Endodermal cell (in vitro differentiated cells): ENCODE measurements at regions not wholly inside any gene's neighbourhood (a gene's known extent, or its start where the extent isn't known, plus 50 kb on each side); places are given as distances from the start of the nearest gene placed in this dataset.

Experiments used
- DNase-seq: peaks from one replicate; pipeline ENCODE4 v3.0.0-alpha.2; 2017
- H3K27ac ChIP-seq: 2 replicates; pipeline ENCODE4 v1.5.1; 2013; ENCODE audit warnings: mild to moderate bottlenecking, low read depth, low read length, moderate library complexity
- H3K27me3 ChIP-seq: 2 replicates; pipeline ENCODE4 v1.6.1; 2013; ENCODE audit warnings: mild to moderate bottlenecking, low read length, moderate library complexity; ENCODE audit not compliant: insufficient read depth, control insufficient read depth, poor library complexity, severe bottlenecking
- H3K36me3 ChIP-seq: 2 replicates; pipeline ENCODE4 v1.7.0; 2013; ENCODE audit warnings: mild to moderate bottlenecking, low read length, moderate library complexity; ENCODE audit not compliant: control insufficient read depth, insufficient read depth
- H3K4me1 ChIP-seq: one replicate; pipeline ENCODE4 v1.7.0; 2013; ENCODE audit warnings: low read length; ENCODE audit not compliant: control insufficient read depth, insufficient read depth
- H3K4me3 ChIP-seq: 2 replicates; pipeline ENCODE4 v1.5.1; 2013; ENCODE audit warnings: mild to moderate bottlenecking, low read length, moderate library complexity
- H3K9ac ChIP-seq: 2 replicates; pipeline ENCODE4 v1.6.1; 2013; ENCODE audit warnings: mild to moderate bottlenecking, low read length, moderate library complexity; ENCODE audit not compliant: poor library complexity, severe bottlenecking; ENCODE audit errors: extremely low read depth
- H3K9me3 ChIP-seq: 2 replicates; pipeline ENCODE4 v1.6.1; 2013; ENCODE audit warnings: mild to moderate bottlenecking, low read length, moderate library complexity; ENCODE audit not compliant: control insufficient read depth
- H3K27ac Mint-ChIP-seq: 2 replicates; pipeline ENCODE4 v1.8.0; 2020; ENCODE audit warnings: mixed read lengths
- H3K27me3 Mint-ChIP-seq: 2 replicates; pipeline ENCODE4 v1.8.0; 2021; ENCODE audit warnings: mild to moderate bottlenecking, mixed read lengths; ENCODE audit not compliant: insufficient read depth
- H3K36me3 Mint-ChIP-seq: 2 replicates; pipeline ENCODE4 v1.8.0; 2020; ENCODE audit warnings: low read depth, mixed read lengths
- H3K4me1 Mint-ChIP-seq: 2 replicates; pipeline ENCODE4 v1.8.0; 2020; ENCODE audit warnings: mixed read lengths
- H3K4me3 Mint-ChIP-seq: 2 replicates; pipeline ENCODE4 v1.8.0; 2020; ENCODE audit warnings: mild to moderate bottlenecking, moderate library complexity, mixed read lengths
- H3K9me3 Mint-ChIP-seq: 2 replicates; pipeline ENCODE4 v1.8.0; 2020; ENCODE audit warnings: mild to moderate bottlenecking, mixed read lengths
- CTCF ChIP-seq: fragments of 200-600 bp; sonication (generic); conservative IDR thresholded peaks from 2 replicates; pipeline ENCODE4 v1.5.0; 2021; ENCODE audit warnings: antibody characterized with exemption, mild to moderate bottlenecking
- WGBS, 2 experiments: methylation state at CpG; one replicate each; pipeline versions ENCODE4 v1.1.5 to v1.1.7; 2013; ENCODE audit warnings: missing lambda C conversion rate in 2 of 2, mixed read lengths in 1 of 2; ENCODE audit not compliant: insufficient coverage in 1 of 2, insufficient read length in 1 of 2; 5-methylcytosine and 5-hydroxymethylcytosine counted together

- Histone ChIP-seq H3K36me3 (no peaks in the 10 kb centered on the region), H3K4me1 (peaks cover 29% of the 10 kb centered on the region), H3K9ac (no peak overlapping the region), H3K27me3 (no peaks in the 10 kb centered on the region), H3K9me3 (no peaks in the 10 kb centered on the region), H3K27ac (no peak overlapping the region), H3K4me3 (no peak overlapping the region)
- H3K9me3 Mint-ChIP-seq = no peaks in the 10 kb centered on the region
- H3K27ac Mint-ChIP-seq = no peak overlapping the region
- no peak for TF ChIP-seq CTCF
- DNase-seq = no peak
- H3K27me3 Mint-ChIP-seq = no peaks in the 10 kb centered on the region
- no peaks in the 10 kb centered on the region for H3K36me3 Mint-ChIP-seq
- no peak overlapping the region for H3K4me3 Mint-ChIP-seq
- WGBS, 2 experiments = 92 to 100% methylated on average over 2 to 3 of the region's 3 CpGs
- H3K4me1 Mint-ChIP-seq = peaks cover 49% of the 10 kb centered on the region
Measured at GRCh38 chr20:53741726-53742028, 148.0 kb upstream of the ZNF217 start.

- no peak for DNase-seq
- peak overlapping the region; percentile 23 for H3K9ac ChIP-seq
- H3K9me3 ChIP-seq = no peaks in the 10 kb centered on the region
- Mint-ChIP-seq H3K9me3 (no peaks in the 10 kb centered on the region), H3K36me3 (no peaks in the 10 kb centered on the region), H3K27me3 (no peaks in the 10 kb centered on the region), H3K4me3 (peak overlapping the region; percentile 0), H3K4me1 (peaks cover 63% of the 10 kb centered on the region), H3K27ac (peak overlapping the region; percentile 95)
- no peak for TF ChIP-seq CTCF
- H3K4me3 ChIP-seq = peak overlapping the region; percentile 39
- peaks cover 29% of the 10 kb centered on the region for H3K4me1 ChIP-seq
- H3K27me3 ChIP-seq = no peaks in the 10 kb centered on the region
- H3K36me3 ChIP-seq = no peaks in the 10 kb centered on the region
- H3K27ac ChIP-seq = peak overlapping the region; percentile 95
- 18 to 29% methylated on average over 10 to 16 of the region's 16 CpGs for WGBS, 2 experiments
Measured at GRCh38 chr20:53739799-53740785, 146.5 kb upstream of the ZNF217 start.

- Mint-ChIP-seq H3K4me1 (peaks cover 70% of the 10 kb centered on the region), H3K27me3 (no peaks in the 10 kb centered on the region), H3K36me3 (no peaks in the 10 kb centered on the region), H3K9me3 (no peaks in the 10 kb centered on the region), H3K4me3 (peak overlapping the region; percentile 48), H3K27ac (peak overlapping the region; percentile 95)
- H3K27me3 ChIP-seq = no peaks in the 10 kb centered on the region
- no peak overlapping the region for H3K9ac ChIP-seq
- no peak for DNase-seq
- no peak for TF ChIP-seq CTCF
- WGBS, 2 experiments = 54 to 60% methylated on average over 4 to 11 of the region's 11 CpGs
- peak overlapping the region; percentile 95 for H3K27ac ChIP-seq
- H3K4me1 ChIP-seq = peaks cover 29% of the 10 kb centered on the region
- H3K4me3 ChIP-seq = peak overlapping the region; percentile 25
- H3K36me3 ChIP-seq = no peaks in the 10 kb centered on the region
- no peaks in the 10 kb centered on the region for H3K9me3 ChIP-seq
Measured at GRCh38 chr20:53738945-53739798, 145.5 kb upstream of the ZNF217 start.
